ENCODE measurements at regions not wholly inside any gene's neighbourhood (a gene's known extent, or its start where the extent isn't known, plus 50 kb on each side); places are given as distances from the start of the nearest gene placed in this dataset.

GRCh38 chr7:21357151-21358097 is 70.5 kb upstream of the SP4 start:
- no peak overlapping the region for H3K27ac ChIP-seq (ENCODE audit: extremely low read depth, low read depth, low read length)
- POLR2A ChIA-PET, result interaction anchor here (0.7 kb wide), 1 partner anchor 517 kb away, joined by 3 read pairs; no protein-coding TSS in a partner anchor
- peaks cover 9% of the 10 kb centered on the region; the same call in 1 of the 2 replicates for H3K4me1 ChIP-seq (ENCODE audit: control insufficient read depth, insufficient read depth, low read length)
- TF ChIP-seq ZNF394 (tag by site-specific recombination; IDR thresholded peaks at IDR 0.05; ENCODE audit: borderline replicate concordance) (no peak), ZSCAN5A (tag by site-specific recombination; IDR thresholded peaks at IDR 0.05) (no peak), ZNF2 (tag by site-specific recombination; IDR thresholded peaks at IDR 0.05) (no peak), ZNF37A (tag by site-specific recombination; IDR thresholded peaks at IDR 0.05) (no peak), ZBTB7A (tag by site-specific recombination; IDR thresholded peaks at IDR 0.05; ENCODE audit: low read depth) (no peak), ZNF311 (tag by site-specific recombination; IDR thresholded peaks at IDR 0.05; ENCODE audit: borderline replicate concordance) (no peak), EGR2 (tag by site-specific recombination; IDR thresholded peaks at IDR 0.05; ENCODE audit: low read depth) (no peak), GFI1B (tag by site-specific recombination; IDR thresholded peaks at IDR 0.05) (no peak), ZNF114 (tag by site-specific recombination; IDR thresholded peaks at IDR 0.05) (no peak), ZNF521 (tag by site-specific recombination; IDR thresholded peaks at IDR 0.05) (no peak)
- no peak overlapping the region for H3K4me3 ChIP-seq (ENCODE audit: low read depth, low read length)
- CTCF ChIA-PET, result interaction anchor here (0.6 kb wide), 2 partner anchors 104 to 1435 kb away, joined by 3 to 4 read pairs; no protein-coding TSS in a partner anchor
- H3K36me3 ChIP-seq (ENCODE audit: control insufficient read depth in 2 of 2, insufficient read depth in 1 of 2, low read length in 2 of 2), result no peaks in the 10 kb centered on the region
- no peaks in the 10 kb centered on the region for H3K9me3 ChIP-seq (ENCODE audit: control insufficient read depth, insufficient read depth, low read depth, low read length)

- POLR2A ChIA-PET, result no interaction called here
- no peaks in the 10 kb centered on the region for H3K9me3 ChIP-seq (ENCODE audit: control insufficient read depth, insufficient read depth, low read depth, low read length)
- CTCF ChIA-PET, result no interaction called here
- no peak overlapping the region for H3K4me3 ChIP-seq (ENCODE audit: low read depth, low read length)
- no peak overlapping the region for H3K27ac ChIP-seq (ENCODE audit: extremely low read depth, low read depth, low read length)
- H3K4me1 ChIP-seq (ENCODE audit: control insufficient read depth, insufficient read depth, low read length), result peaks cover 9% of the 10 kb centered on the region; the same call in 1 of the 2 replicates
- no peaks in the 10 kb centered on the region for H3K36me3 ChIP-seq (ENCODE audit: control insufficient read depth in 2 of 2, insufficient read depth in 1 of 2, low read length in 2 of 2)
- no peak for TF ChIP-seq ZNF10 (tag by site-specific recombination; IDR thresholded peaks at IDR 0.05)
- TF ChIP-seq, protein P1, sequence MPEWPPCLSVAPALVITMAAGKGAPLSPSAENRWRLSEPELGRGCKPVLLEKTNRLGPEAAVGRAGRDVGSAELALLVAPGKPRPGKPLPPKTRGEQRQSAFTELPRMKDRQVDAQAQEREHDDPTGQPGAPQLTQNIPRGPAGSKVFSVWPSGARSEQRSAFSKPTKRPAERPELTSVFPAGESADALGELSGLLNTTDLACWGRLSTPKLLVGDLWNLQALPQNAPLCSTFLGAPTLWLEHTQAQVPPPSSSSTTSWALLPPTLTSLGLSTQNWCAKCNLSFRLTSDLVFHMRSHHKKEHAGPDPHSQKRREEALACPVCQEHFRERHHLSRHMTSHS (tag by site-specific recombination; IDR thresholded peaks at IDR 0.05), result no peak
- TF ChIP-seq ZBTB7A (tag by site-specific recombination; IDR thresholded peaks at IDR 0.05; ENCODE audit: low read depth), result no peak
- TF ChIP-seq PRDM2 (tag by site-specific recombination; IDR thresholded peaks at IDR 0.05; ENCODE audit: borderline replicate concordance), result no peak
- TF ChIP-seq ZNF132 (tag by site-specific recombination; IDR thresholded peaks at IDR 0.05; ENCODE audit: borderline replicate concordance), result no peak
Observed at GRCh38 chr7:21358648-21359047, 69.2 kb upstream of the SP4 start.

All from HEK293 (cell line).